Mucosa of rectum (tissue), 2 donors: ENCODE measurements at regions not wholly inside any gene's neighbourhood (a gene's known extent, or its start where the extent isn't known, plus 50 kb on each side); places are given as distances from the start of the nearest gene placed in this dataset.

Experiments
- H3K27ac ChIP-seq, 2 donors: one replicate each; pipeline ENCODE4 v1.7.0; 2013; ENCODE audit warnings: inconsistent platforms in 2 of 2, low read depth in 2 of 2, low read length in 2 of 2
- H3K27me3 ChIP-seq, 2 donors: one replicate each; pipeline ENCODE4 v1.7.0; 2013; ENCODE audit warnings: low read length in 2 of 2; ENCODE audit not compliant: control insufficient read depth in 2 of 2, insufficient read depth in 2 of 2
- H3K36me3 ChIP-seq, 2 donors: one replicate each; pipeline ENCODE4 v1.7.0; 2013; ENCODE audit warnings: low read length in 2 of 2; ENCODE audit not compliant: control insufficient read depth in 2 of 2, insufficient read depth in 2 of 2
- H3K4me1 ChIP-seq, 2 donors: one replicate each; pipeline ENCODE4 v1.7.0; 2013; ENCODE audit warnings: low read length in 2 of 2, mild to moderate bottlenecking in 1 of 2; ENCODE audit not compliant: control insufficient read depth in 2 of 2, insufficient read depth in 2 of 2
- H3K4me3 ChIP-seq, 2 donors: one replicate each; pipeline ENCODE4 v1.7.0; 2013; ENCODE audit warnings: low read length in 2 of 2
- H3K9ac ChIP-seq, 2 donors: one replicate each; pipeline ENCODE4 v1.7.0; 2013; ENCODE audit warnings: low read length in 2 of 2, low read depth in 1 of 2, mild to moderate bottlenecking in 1 of 2
- H3K9me3 ChIP-seq, 2 donors: one replicate each; pipeline ENCODE4 v1.7.0; 2013; ENCODE audit warnings: low read length in 2 of 2; ENCODE audit not compliant: control insufficient read depth in 2 of 2
- donor health status: healthy.
- donor health status: Normal muscosa, but diverticular disease.

DNA sequence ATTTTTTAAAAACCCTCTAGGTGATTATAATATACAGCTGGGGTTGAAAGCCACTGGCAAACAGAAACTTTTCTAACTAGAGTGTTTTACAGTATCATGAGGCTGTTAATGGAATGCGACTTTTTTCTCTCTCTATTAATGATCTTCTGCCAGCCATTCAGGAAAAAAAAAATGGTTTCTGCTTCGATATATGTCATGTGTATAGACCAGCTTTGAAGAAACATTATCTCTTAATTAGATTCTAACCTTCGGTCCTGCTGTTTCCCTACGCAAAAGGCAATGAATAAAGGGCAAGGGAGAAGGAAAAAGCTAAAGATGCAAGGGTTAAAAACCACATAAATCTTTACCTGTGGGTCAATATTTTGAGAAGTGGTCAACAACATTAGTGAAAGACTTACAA is 1662.1 kb upstream of the TENM3 start:
- no peaks in the 10 kb centered on the region for H3K36me3 ChIP-seq
- no peak overlapping the region for H3K27ac ChIP-seq
- no peak overlapping the region for H3K9ac ChIP-seq
- no peak overlapping the region for H3K4me3 ChIP-seq
- H3K27me3 ChIP-seq, result no peaks in the 10 kb centered on the region
- no peaks in the 10 kb centered on the region for H3K9me3 ChIP-seq
- H3K4me1 ChIP-seq, result no peaks in the 10 kb centered on the region

DNA sequence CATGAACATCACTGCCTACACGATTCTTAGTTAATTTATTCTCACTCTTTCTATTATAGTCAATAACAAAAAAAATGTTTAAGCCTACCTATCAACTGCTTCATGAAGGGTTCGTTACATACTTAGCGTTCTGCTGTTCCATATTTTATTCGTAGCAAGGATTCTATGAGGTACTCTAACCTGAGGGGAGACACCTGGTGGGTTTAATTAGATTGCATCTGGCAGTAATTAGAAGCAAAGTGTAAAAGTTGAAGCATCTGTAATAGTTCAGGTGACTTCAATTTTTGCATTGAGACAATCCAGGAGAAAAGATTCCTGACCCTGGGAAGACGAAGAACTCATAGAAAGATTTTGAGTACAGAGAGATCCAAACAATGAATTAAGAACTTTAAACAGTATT is 1655.8 kb upstream of the TENM3 start:
- Histone ChIP-seq H3K4me1 (no peaks in the 10 kb centered on the region), H3K9ac (no peak overlapping the region), H3K36me3 (no peaks in the 10 kb centered on the region), H3K4me3 (no peak overlapping the region), H3K27ac (no peak overlapping the region), H3K27me3 (no peaks in the 10 kb centered on the region), H3K9me3 (no peaks in the 10 kb centered on the region)

DNA sequence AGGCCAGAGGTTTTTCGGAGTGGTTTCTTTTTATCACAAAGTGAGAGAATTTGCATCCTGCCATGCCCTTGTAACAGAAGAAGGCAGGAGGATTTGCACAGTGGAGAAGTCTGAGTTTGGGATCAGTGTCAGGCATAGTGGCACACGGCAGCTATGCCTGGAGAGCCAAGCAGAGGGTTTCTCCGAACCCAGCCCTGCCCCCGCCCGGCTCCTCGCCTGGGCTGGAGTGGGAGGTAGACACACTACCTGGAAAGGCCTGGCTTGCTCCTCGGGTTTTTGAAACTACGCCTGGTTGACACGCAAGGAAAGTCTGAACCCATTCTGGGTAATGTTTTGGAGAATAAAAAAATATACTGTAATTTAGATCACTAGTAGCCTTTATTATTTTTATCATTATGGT is 1653.6 kb upstream of the TENM3 start:
- Histone ChIP-seq H3K27ac (no peak overlapping the region), H3K4me1 (no peaks in the 10 kb centered on the region), H3K4me3 (no peak overlapping the region), H3K9ac (no peak overlapping the region), H3K36me3 (no peaks in the 10 kb centered on the region), H3K9me3 (no peaks in the 10 kb centered on the region), H3K27me3 (no peaks in the 10 kb centered on the region)

DNA sequence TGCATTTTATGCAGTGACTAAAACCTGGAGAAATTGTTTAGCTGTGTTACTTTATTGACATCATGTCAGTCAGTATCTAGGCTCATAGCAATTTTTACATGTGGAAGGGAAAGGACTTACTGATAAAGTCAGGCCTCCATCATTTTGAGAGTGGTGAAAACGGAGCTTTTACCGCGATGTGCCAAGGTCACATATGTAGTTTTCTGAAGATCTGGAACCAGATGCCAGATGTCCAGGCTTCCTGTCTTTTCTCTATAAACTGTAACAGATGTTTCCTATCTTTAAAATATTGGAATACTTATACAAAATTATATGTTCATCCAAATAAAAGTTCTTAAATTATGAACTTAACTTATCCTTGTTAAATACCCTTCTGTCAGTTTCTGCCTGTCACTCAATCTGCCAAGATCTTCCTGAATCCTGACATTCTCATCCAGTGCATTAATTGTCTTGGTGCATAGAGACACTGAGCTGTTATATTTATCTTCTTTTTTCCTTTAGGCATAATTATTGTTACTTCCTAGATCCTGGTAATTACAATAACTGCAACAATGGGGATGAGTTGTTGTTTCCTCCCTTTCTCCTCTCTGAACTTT is 1646.2 kb upstream of the TENM3 start:
- Histone ChIP-seq H3K4me1 (no peaks in the 10 kb centered on the region), H3K36me3 (no peaks in the 10 kb centered on the region), H3K4me3 (no peak overlapping the region), H3K9me3 (no peaks in the 10 kb centered on the region), H3K9ac (no peak overlapping the region), H3K27ac (no peak overlapping the region), H3K27me3 (no peaks in the 10 kb centered on the region)

DNA sequence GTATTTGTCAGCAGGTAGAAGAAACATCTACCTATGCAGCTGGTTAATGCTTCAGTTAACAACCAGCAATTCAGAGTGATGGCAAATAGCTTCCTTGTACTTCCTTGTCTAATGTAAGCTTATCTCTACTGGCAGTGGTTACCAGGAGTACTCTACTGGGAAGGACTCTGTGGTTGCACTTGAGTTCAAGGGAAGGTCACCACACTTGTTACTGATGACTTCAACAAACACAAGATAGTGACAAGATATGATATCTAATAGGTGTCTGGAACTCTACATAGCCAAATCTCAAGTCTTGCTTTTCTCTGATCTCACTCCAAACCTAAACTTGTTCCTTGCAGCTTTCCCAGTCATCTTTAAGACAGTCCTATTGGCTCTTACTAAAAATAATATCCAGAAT is 1644.9 kb upstream of the TENM3 start:
- Histone ChIP-seq H3K9ac (no peak overlapping the region), H3K27ac (no peak overlapping the region), H3K4me3 (no peak overlapping the region), H3K9me3 (no peaks in the 10 kb centered on the region), H3K36me3 (no peaks in the 10 kb centered on the region), H3K4me1 (no peaks in the 10 kb centered on the region), H3K27me3 (no peaks in the 10 kb centered on the region)

DNA sequence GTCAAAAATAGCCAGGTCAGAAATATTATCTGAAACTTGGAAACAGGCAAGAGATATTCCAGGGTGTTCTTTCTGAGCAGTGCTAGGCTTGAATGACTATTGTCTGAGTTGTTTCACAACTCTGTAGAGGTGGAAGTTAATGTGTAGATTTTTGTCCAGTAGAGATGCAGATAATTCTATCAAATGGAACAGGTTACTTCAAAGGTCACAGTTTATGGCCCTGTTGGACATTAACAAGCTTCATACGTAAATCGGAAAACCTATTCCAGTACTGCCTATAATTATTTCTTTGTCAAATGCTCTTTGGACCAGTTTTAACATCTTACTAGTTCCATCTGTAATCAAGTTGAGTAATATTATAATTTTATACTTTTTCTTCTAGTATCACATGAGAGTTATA is 1639.4 kb upstream of the TENM3 start:
- H3K4me1 ChIP-seq, result no peaks in the 10 kb centered on the region
- no peak overlapping the region for H3K9ac ChIP-seq
- H3K4me3 ChIP-seq, result no peak overlapping the region
- no peaks in the 10 kb centered on the region for H3K27me3 ChIP-seq
- H3K9me3 ChIP-seq, result no peaks in the 10 kb centered on the region
- no peak overlapping the region for H3K27ac ChIP-seq
- no peaks in the 10 kb centered on the region for H3K36me3 ChIP-seq

DNA sequence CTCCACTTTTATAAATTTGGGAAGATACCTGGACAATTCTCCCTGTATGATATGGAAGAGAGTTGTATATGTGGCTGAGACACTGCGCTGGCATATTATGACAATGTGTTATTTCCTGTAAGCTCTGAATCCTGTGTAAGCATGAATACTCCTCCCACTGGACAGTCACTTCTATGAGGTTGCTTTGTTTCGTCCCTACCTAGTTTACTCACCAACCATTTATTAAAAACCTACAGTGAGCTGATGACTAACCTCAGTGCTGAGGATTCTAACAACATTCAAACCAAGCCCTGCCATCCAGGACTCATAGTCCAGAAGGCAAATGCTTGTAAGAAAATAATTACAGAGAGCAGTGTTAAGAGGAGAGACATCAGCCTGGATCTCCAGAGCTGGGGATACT is 1632.9 kb upstream of the TENM3 start:
- H3K4me1 ChIP-seq, result no peaks in the 10 kb centered on the region
- no peak overlapping the region for H3K4me3 ChIP-seq
- no peak overlapping the region for H3K27ac ChIP-seq
- no peaks in the 10 kb centered on the region for H3K36me3 ChIP-seq
- H3K9me3 ChIP-seq, result no peaks in the 10 kb centered on the region
- H3K27me3 ChIP-seq, result no peaks in the 10 kb centered on the region
- H3K9ac ChIP-seq, result no peak overlapping the region

DNA sequence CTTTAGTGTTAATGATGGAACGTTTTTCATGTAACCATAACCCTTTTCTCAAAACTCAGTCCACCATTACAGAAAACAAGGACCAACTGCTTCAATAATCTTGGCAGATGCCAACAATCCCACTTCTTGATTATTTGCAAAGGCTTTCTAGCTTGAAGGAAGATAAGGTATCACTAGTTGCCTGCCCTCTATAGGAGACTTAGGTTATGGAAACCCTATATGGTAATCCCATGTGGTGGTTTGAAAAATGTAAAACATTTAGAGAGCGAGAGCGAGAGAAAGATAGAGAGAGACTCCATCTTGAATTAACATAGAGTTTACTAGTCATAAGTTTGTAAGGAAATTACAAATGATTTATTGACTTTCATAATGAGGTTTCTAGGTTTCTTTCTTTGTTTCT is 1627.5 kb upstream of the TENM3 start:
- H3K4me1 ChIP-seq, result no peaks in the 10 kb centered on the region
- no peaks in the 10 kb centered on the region for H3K36me3 ChIP-seq
- no peaks in the 10 kb centered on the region for H3K9me3 ChIP-seq
- no peak overlapping the region for H3K4me3 ChIP-seq
- no peak overlapping the region for H3K9ac ChIP-seq
- H3K27ac ChIP-seq, result no peak overlapping the region
- H3K27me3 ChIP-seq, result no peaks in the 10 kb centered on the region

DNA sequence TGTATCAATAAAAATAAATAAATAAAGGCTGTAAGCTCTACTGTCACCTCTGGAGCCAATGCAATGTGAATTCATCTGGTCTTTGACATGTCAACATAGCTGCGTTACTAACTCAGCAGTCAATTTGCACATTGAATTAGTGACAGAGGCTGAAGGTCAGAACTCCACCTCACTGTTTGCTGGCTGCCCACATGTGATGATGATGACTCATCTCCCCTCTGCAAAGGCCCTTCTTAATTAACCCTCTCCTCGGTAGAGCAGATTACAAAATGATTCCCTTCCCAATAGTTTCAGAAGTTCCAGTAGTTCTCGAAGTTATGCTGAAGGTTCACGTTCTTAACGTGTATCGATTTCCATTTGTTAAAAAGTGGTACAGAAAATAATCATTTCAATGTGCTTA is 1626.0 kb upstream of the TENM3 start:
- H3K4me1 ChIP-seq, result no peaks in the 10 kb centered on the region
- no peak overlapping the region for H3K27ac ChIP-seq
- H3K36me3 ChIP-seq, result no peaks in the 10 kb centered on the region
- no peaks in the 10 kb centered on the region for H3K27me3 ChIP-seq
- no peak overlapping the region for H3K9ac ChIP-seq
- H3K9me3 ChIP-seq, result no peaks in the 10 kb centered on the region
- H3K4me3 ChIP-seq, result no peak overlapping the region

DNA sequence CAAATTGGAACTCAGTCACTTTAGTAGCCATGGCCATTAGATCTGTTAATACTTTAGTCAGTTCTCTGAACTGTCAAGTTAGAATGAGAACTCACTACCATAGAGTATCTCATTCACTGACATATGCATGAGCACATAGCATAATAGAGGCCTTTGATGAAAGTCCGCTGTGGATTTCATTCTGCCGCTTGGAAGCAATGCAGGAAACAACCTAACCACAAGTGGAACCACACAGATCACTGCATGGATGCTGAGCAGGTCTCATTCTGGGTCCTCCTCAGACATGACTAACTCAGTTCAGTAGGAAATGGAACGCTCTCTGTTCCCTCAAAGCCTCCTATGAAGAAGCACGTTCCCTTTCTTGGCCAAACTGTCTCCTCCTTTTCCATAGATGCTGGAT is 1624.8 kb upstream of the TENM3 start:
- Histone ChIP-seq H3K9ac (no peak overlapping the region), H3K4me1 (no peaks in the 10 kb centered on the region), H3K36me3 (no peaks in the 10 kb centered on the region), H3K4me3 (no peak overlapping the region), H3K9me3 (no peaks in the 10 kb centered on the region), H3K27ac (no peak overlapping the region), H3K27me3 (no peaks in the 10 kb centered on the region)

DNA sequence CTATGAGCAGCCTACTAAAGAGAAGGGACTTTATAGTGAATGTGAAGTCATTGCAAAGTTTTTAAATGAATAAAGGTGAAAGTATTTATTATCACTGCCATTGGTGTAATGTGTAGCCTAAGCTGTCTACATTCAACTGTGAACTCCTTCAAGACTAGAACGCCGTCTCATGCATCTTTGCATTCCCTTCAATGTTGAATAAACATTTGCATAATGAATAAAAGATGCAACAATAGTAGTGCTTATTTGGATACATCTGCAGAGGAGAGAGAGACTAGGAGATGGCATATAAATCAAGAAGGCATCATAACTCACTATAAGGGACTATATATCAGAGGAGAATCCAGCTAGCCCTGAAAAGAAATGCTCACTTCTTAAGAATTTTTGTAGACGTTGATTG is 1623.8 kb upstream of the TENM3 start:
- Histone ChIP-seq H3K27me3 (no peaks in the 10 kb centered on the region), H3K36me3 (no peaks in the 10 kb centered on the region), H3K27ac (no peak overlapping the region), H3K4me3 (no peak overlapping the region), H3K9me3 (no peaks in the 10 kb centered on the region), H3K9ac (no peak overlapping the region), H3K4me1 (no peaks in the 10 kb centered on the region)
